DMS153 treated with DMSO at 0.1 percent for 48 hours (cell line): ENCODE measurements at regions not wholly inside any gene's neighbourhood (a gene's known extent, or its start where the extent isn't known, plus 50 kb on each side); places are given as distances from the start of the nearest gene placed in this dataset.
"Not testable (repeated sequence)": the region's sequence is repeated elsewhere in the genome, so short reads cannot be mapped to it uniquely, and the experiment has no call there.

Experiments
- DNase-seq: peaks from one replicate; lab custom pipeline; 2025; ENCODE audit not compliant: unreplicated experiment; lab: John Stamatoyannopoulos, UW

GRCh38 chr13:72657379-72657778, 70.0 kb downstream of the MZT1 start:
- DNase-seq, result no peak

DNA sequence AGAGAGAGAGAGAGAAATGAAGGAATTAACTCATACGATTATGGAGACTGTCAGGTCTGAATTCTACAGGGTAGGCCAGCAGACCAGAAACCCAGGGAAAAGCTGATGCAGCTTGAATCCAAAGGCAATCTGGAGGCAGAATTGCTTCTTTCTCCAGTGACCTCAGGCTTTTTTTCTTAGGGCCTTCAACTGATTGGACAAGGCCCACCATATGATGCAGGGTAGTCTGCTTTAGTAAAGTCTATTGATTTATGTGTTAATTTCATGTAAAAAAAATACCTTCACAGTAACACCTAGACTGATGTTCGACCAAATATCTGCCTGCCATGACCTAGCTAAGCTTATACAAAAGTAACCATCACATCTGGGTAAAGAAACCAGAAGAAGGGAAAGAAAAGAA, 71.1 kb downstream of the MZT1 start:
- no peak for DNase-seq

- no peak for DNase-seq
Measured at GRCh38 chr13:72653506-72653905, 73.9 kb downstream of the MZT1 start.

GRCh38 chr13:72652681-72653080, 74.7 kb downstream of the MZT1 start:
- DNase-seq, result no peak

GRCh38 chr13:72651144-72651543, 76.3 kb downstream of the MZT1 start:
- peak; percentile 59 for DNase-seq

- no peak for DNase-seq
Measured at GRCh38 chr13:72650051-72650700, 77.3 kb downstream of the MZT1 start.

DNA sequence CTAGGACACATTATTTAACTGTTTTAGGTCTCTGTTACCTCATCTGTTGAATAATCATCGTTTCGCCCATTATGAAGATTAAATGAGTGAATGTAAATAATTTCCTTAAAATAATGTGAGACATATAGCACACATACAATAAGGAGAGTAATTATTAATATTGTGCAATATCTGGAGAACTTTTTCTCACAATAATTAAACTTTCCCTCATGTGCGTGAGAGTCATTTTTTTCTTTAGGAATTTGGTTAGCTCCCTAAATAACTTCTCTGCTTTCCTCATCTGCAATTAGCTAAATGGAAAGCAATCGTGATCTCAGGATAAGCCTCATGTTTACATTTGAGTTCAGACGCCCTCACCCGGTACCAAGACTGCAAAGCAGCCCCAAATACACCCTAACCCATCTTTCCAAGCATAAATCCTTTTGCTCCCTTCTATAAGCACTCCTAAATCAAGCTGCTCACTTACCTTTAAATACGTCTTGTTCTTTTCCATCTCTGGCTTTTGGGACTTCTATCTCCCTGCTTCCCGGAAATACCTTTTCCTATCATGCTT, 78.8 kb downstream of the MZT1 start:
- DNase-seq, result no peak

GRCh38 chr13:72647422-72647821, 80.0 kb downstream of the MZT1 start:
- no peak for DNase-seq

GRCh38 chr13:72645521-72645920, 81.9 kb downstream of the MZT1 start:
- DNase-seq, result no peak

DNA sequence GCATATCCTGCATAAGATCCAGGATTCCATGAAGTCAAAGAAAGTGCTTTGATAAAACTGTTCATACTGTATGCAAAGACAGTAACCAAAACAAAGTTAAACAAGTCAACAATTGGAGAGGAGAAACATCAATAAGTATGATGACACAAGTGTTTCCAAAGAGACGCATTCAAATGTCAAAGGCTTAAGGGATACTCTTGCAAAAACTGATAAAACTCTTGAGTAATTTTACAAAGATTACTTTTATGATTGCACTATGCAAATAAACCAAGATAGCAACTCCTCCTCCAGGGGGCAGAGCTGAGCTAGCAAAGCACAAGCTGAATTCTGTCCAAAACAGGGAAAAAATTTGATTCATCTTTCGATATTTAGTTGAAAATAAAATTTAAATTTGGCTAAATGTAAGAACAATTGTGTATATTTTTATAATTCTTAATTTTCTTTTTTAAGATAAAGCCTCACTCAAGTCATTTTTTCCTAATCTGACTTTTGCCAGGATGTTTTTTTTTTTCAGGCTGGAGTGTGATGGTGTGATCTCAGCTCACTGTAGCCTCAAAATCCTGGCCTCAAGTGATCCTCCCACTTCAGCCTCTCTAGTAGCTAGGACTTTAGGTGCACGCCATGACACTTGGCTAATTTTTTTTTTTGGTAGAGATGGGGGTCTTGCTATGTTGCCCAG, 84.0 kb downstream of the MZT1 start:
- no peak for DNase-seq

- no peak for DNase-seq
Measured at GRCh38 chr13:72639377-72639776, 88.1 kb downstream of the MZT1 start.

- no peak for DNase-seq
Measured at GRCh38 chr13:72638059-72638815, 89.2 kb downstream of the MZT1 start.

DNA sequence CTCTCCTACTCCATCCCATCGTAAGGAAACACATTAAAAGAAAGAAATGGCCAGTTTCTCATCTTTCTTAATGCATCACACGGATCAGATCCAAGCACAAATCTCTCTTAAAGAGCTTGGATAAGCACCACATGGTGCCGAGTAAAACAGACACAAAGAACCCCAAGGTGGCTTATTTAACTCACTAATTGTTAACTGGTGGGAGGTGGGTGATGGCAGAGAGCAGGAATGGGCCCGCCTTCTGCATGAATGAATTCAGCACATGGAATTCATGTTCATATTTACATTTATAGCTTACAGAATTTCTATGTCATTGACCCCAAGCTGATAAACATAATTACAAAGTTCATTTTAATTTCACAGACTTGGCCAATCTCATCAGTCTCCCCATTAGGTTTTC, 89.9 kb downstream of the MZT1 start:
- no peak for DNase-seq

DNA sequence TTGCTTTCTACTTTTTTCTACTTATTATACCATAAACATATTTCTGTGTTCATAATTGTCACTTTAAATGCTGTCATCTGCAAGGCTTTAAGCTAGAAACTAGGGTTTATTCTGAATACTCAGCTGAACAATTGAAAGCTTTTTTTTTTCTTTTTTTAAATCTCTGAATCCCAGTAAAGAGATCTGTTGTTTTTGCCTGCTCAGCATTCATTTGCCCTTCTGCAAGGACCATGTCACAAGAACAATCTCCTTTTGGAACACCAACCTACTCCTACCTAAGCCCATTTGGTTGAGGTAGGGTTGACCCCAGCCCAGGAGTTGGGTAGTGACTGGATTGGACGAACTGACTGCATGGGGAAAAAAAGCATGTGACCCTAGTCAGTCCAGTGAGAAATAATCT, 92.6 kb downstream of the MZT1 start:
- DNase-seq, result no peak

DNA sequence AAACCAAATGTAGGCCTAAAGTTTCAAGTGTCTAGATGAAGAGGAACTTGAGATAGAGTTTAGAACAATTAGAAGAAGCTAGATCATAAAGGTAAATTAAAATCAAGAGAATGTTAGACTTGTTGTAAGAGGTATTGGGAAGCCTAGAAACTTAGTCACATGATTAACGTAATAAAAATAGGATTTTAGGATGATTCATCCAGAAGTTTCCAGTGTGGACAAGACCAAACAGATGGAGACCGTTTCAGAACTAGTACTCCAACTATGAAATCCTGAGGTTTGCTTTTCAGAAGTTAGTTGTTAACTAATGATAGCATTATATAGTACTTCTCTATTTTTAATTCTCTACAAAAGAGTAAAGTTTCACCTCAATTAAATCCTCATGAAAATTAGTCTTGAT, 104.9 kb downstream of the MZT1 start:
- DNase-seq, result no peak

GRCh38 chr13:72620874-72621273, 106.6 kb downstream of the MZT1 start:
- no peak for DNase-seq

GRCh38 chr13:72617951-72618350, 109.5 kb downstream of the MZT1 start:
- no peak for DNase-seq

- no peak for DNase-seq
Measured at GRCh38 chr13:72617186-72617585, 110.2 kb downstream of the MZT1 start.

DNA sequence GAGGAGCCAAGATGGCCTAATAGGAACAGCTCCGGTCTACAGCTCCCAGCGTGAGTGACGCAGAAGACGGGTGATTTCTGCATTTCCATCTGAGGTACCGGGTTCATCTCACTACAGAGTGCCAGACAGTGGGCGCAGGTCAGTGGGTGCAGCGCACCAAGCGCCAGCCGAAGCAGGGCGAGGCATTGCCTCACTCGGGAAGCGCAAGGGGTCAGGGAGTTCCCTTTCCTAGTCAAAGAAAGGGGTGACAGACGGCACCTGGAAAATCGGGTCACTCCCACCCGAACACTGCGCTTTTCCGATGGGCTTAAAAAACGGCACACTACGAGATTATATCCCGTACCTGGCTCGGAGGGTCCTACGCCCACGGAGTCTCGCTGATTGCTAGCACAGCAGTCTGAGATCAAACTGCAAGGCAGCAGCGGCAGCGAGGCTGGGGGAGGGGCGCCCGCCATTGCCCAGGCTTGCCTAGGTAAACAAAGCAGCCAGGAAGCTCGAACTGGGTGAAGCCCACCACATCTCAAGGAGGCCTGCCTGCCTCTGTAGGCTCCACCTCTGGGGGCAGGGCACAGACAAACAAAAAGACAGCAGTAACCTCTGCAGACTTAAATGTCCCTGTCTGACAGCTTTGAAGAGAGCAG, 117.1 kb downstream of the MZT1 start:
- not testable (repeated sequence) for DNase-seq

DNA sequence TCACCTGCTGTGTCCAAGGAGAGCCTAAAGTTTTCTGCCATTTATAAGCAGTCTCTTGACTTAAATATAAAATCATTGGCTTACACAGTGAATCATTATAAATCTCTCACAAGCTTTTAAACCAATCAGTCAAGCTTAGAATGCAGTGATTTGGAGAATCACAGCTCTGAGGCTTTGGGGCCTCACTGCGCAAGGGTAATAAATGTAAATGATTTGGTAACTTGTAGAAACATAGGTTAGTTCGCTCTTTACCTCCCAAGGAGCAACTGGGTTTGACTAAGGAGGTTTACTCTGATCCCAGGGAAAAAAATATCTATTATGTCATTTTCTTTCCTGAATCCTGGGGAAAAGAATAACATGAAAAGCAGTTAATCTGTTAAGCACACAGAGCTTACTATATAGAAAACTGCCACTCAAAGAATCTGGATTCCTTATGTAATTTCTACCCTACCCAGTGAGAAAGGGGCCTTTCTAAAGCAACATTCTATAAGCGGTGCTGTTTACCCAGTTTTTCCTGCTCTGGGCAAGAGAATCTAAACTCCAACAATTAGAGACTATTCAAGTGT, 128.2 kb downstream of the MZT1 start:
- no peak for DNase-seq

GRCh38 chr13:72590091-72590740, 137.2 kb downstream of the MZT1 start:
- DNase-seq, result no peak
